Endothelial cell of hepatic sinusoid (primary cell): ENCODE measurements at regions not wholly inside any gene's neighbourhood (a gene's known extent, or its start where the extent isn't known, plus 50 kb on each side); places are given as distances from the start of the nearest gene placed in this dataset.

Experiments used
- in situ Hi-C: cut with HindIII; loops from 2 replicates; pipeline ENCODE4 v1.10.0; 2017; ENCODE audit warnings: low sequenced_read_pairs

GRCh38 chr21:17987382-17988101 is 168.4 kb upstream of the C21orf91 start:
- in situ Hi-C loops, result no loop called here

- in situ Hi-C loops, result no loop called here
These were observed 162.0 kb upstream of the C21orf91 start for GRCh38 chr21:17981060-17981740.

DNA sequence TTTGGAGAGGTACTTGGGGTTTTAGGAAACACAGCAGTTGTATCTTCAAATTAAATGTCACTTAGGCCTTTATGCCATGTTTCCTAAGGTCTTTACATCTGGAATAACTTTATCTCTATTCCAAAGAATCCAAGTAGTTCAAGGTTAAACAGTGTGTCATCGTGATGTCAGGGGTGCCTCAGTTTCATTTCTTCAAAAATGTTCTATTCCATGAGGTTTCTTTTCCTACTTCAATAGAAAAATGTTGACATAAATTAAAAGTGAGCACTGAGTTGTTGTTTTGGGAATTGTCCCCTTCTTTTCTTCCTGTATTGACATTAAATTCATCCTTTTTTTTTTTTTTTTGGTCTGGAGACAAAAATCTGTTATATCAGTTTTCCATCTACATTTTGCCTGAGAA is 160.6 kb upstream of the C21orf91 start:
- in situ Hi-C loops, result no loop called here

DNA sequence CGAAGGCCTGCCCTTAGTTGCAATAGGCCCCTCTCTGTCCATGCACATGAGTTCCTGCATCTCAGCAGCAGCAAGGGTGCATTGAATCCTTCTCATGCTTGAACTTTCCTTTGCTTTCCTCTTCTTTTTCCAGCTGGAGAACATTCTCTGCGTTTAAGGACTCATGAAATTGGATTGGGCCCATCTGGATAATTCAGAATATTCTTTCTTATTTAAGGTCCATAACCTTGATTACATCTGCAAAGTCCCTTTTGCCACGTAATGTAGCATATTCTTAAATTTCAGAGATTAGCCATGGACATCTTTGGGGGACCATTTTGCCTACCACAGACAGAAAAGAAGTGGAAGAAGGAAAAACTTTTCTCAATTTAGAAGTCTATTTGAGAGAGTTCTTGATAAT is 159.7 kb upstream of the C21orf91 start:
- in situ Hi-C loops, result no loop called here

- in situ Hi-C loops, result no loop called here
These were observed 157.5 kb upstream of the C21orf91 start for GRCh38 chr21:17976691-17977090.

DNA sequence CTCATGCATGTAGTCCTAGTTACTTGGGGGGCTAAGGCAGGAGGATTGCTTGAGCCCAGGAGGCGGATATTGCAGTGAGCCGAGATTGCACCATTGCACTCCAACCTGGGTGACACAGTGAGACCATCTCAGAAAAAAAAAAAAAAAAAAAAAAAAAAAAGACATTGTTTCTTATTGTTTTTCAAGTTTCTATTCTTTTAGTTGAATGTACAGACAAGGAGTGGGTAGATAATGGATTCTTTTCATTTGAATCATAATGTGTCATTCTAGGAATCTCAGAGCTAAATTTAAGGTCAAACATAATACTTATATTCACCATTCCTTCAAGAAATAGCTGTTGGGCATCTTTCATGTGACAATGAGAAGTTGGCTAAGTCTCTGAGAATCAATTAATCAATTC is 157.0 kb upstream of the C21orf91 start:
- in situ Hi-C loops, result no loop called here

DNA sequence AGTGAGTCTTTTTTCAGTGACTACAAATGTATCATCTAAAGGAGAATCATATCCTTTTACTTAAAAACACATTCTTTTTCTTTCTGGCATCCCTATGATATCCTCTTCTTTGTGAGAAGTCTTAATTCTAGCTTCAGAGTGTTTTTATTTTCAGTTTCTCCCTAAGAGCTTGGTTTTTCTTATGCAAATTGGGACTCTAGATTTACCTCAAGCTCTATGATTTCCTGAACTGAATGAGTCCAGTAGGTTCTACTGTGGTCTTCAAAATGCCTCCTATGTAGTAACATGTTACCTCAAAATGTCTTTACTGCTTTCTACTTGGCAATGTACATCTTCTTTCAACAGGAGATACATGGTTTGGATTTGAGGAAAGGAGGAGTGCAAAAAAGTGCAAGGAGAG is 148.2 kb upstream of the C21orf91 start:
- in situ Hi-C loops, result no loop called here

DNA sequence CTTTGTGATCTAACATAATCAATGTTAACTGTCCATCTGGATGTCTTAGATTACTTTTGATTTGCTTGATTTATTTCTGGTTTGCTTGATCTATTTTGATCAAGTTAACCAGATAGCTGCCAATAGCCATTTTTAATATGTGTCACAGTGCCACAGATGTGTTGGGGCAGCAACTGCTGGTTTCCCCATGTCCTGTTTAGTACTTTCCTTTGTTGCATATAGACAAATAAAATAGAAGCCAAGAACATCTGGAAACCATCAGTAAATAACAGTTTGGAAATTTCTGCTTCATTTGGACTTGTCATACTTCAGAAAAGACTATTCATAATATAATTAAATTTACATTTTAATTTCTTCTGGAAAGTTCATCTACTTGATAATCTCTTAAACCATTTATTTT is 145.6 kb upstream of the C21orf91 start:
- in situ Hi-C loops, result no loop called here

GRCh38 chr21:17964199-17964598 is 145.0 kb upstream of the C21orf91 start:
- in situ Hi-C loops, result no loop called here

DNA sequence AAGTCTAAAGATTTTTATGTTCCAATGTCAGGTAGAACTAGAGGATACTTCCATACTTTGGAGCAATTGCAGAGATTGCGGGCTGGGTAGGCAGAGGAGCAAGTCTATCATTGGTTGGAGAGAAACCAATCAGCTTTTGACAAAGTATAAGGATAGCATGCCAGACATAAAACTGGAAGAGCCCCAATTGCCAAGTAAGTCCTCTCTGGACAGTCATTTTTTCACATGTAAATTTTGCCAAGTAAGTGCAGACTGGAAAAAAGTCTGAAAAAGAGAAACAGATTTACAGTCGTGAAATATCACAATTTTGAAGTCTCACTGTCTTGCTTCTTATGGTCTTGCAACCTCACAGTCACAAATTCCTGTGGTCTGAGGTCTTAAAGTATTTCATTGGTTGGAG is 131.4 kb upstream of the C21orf91 start:
- in situ Hi-C loops, result no loop called here

DNA sequence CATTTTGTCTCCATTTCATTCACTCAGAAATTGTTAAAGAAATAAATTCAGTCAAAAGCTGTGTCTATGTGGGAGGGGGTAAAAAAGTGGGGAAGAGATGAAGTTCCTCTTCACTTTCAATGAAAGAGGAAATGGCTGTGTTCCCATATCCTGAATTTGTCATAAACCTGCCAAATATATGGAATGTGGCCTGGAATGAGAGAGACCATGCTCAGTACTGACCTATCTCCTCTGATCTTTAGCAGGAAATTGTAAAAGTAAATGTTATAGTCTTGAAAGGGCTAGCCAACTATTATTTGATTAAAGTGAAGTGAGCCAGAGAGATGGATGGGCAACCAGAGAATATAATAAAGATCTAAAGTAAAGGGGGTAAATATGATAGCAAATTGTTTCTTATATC is 130.3 kb upstream of the C21orf91 start:
- in situ Hi-C loops, result no loop called here

DNA sequence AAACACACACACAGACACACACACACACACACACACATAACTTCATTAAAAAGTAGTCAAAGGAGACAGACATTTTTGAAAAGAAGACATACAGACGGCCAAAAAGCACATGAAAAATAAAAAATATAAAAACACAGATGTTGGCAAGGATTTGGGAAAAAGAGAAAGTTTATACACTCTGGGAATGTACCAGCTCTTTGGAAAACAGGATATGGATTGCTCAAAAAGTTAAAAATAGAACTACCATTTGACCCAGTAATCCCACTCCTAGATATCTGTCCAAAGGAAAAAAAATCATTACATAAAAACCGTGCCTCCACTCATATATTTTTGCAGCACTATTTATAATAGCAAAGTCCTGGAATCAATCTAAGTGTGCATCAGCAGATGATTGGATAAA is 128.4 kb upstream of the C21orf91 start:
- in situ Hi-C loops, result no loop called here

- in situ Hi-C loops, result no loop called here
These were observed 111.9 kb upstream of the C21orf91 start for GRCh38 chr21:17931080-17931479.

GRCh38 chr21:17930093-17930492 is 110.9 kb upstream of the C21orf91 start:
- in situ Hi-C loops, result no loop called here

GRCh38 chr21:17929510-17929909 is 110.4 kb upstream of the C21orf91 start:
- in situ Hi-C loops, result no loop called here

DNA sequence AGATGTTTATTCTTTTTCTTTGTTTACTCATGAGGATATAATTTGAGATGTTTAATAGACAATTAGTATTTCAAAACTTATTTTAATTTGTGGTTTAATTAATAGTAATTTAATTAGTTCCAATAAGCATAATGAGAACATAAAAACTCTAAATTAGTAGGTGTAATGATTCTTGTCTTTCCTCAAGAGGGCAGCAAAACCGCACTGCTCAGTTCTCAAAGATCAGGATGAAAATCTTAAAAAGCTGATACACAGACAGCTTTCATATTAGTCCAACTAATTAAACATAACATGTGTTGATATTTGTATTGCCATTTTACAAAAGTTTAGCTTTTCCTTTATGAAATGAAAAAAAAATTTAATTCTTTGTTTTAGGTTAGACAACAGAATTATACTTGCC is 106.7 kb upstream of the C21orf91 start:
- in situ Hi-C loops, result no loop called here

GRCh38 chr21:17925000-17925610 is 105.9 kb upstream of the C21orf91 start:
- in situ Hi-C loops, result no loop called here

GRCh38 chr21:17921579-17922530 is 102.7 kb upstream of the C21orf91 start:
- in situ Hi-C loops, result no loop called here

- in situ Hi-C loops, result loop anchor here (10.0 kb wide), 1 partner anchor 241 kb away; no protein-coding TSS in a partner anchor
These were observed 96.8 kb upstream of the C21orf91 start for GRCh38 chr21:17915976-17916375.

DNA sequence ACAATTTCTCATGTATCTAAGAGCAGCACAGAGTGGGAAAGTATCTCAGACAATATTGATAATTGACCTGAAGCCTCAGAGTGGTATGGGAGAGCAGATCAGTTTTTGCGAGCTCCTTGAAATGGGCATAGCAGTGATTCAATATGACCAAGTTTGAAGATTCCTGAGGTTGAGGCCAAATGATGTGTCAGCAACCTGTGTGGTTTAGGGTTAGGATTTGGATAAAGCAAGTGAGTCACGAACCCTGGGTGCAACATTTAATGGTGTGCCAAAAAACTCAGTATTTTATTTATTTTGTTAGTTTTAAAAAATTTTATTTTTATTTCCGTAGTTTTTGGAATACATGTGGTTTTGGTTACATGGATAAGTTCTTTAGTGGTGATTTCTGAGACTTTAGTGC is 92.5 kb upstream of the C21orf91 start:
- in situ Hi-C loops, result loop anchor here (10.0 kb wide), 1 partner anchor 237 kb away; no protein-coding TSS in a partner anchor
